Epithelial cell of proximal tubule (primary cell): ENCODE measurements at regions not wholly inside any gene's neighbourhood (a gene's known extent, or its start where the extent isn't known, plus 50 kb on each side); places are given as distances from the start of the nearest gene placed in this dataset.

ENCODE experiments used
- DNase-seq: peaks from one replicate; pipeline ENCODE4 v3.0.0-alpha.2; 2011; ENCODE audit warnings: low read depth
- H3K4me3 ChIP-seq: 2 replicates; pipeline ENCODE4 v1.5.1; 2011; ENCODE audit warnings: low read depth, mild to moderate bottlenecking, low read length
- CTCF ChIP-seq: conservative IDR thresholded peaks from 2 replicates; pipeline ENCODE4 v1.5.1; 2012; ENCODE audit warnings: low read depth, mild to moderate bottlenecking, low read length

GRCh38 chr11:127462065-127462344, 461.4 kb upstream of the KIRREL3 start:
- no peak for TF ChIP-seq CTCF
- no peak overlapping the region for H3K4me3 ChIP-seq
- DNase-seq: no peak

- no peak for TF ChIP-seq CTCF
- no peak overlapping the region for H3K4me3 ChIP-seq
- no peak for DNase-seq
Observed at GRCh38 chr11:127461241-127462064, 460.9 kb upstream of the KIRREL3 start.

- DNase-seq: no peak
- TF ChIP-seq CTCF: no peak
- no peak overlapping the region for H3K4me3 ChIP-seq
Observed at GRCh38 chr11:127458561-127458960, 458.0 kb upstream of the KIRREL3 start.

GRCh38 chr11:127454856-127455255, 454.3 kb upstream of the KIRREL3 start:
- H3K4me3 ChIP-seq: no peak overlapping the region
- TF ChIP-seq CTCF: no peak
- no peak for DNase-seq

- no peak overlapping the region for H3K4me3 ChIP-seq
- no peak for DNase-seq
- TF ChIP-seq CTCF: no peak
Observed at GRCh38 chr11:127452533-127452932, 452.0 kb upstream of the KIRREL3 start.

GRCh38 chr11:127451861-127452260, 451.3 kb upstream of the KIRREL3 start:
- no peak for TF ChIP-seq CTCF
- no peak for DNase-seq
- H3K4me3 ChIP-seq: no peak overlapping the region

GRCh38 chr11:127448101-127448500, 447.5 kb upstream of the KIRREL3 start:
- no peak for DNase-seq
- no peak overlapping the region for H3K4me3 ChIP-seq
- no peak for TF ChIP-seq CTCF
